Pancreas (tissue), 10 donors: ENCODE measurements at regions not wholly inside any gene's neighbourhood (a gene's known extent, or its start where the extent isn't known, plus 50 kb on each side); places are given as distances from the start of the nearest gene placed in this dataset.
A peak's percentile ranks its signal among the peaks of the same experiment; 100 is the strongest.
"Not testable (repeated sequence)": the region's sequence is repeated elsewhere in the genome, so short reads cannot be mapped to it uniquely, and the experiment has no call there.

ENCODE experiments used
- ATAC-seq, 4 donors: fragments of 200-7000 bp; cut with Tn5 transposase; one replicate each; pipeline versions ENCODE4 v1.8.0 to v1.9.1; 2020; ENCODE audit warnings: mild to moderate bottlenecking in 4 of 4, moderate library complexity in 4 of 4
- DNase-seq, 6 donors: peaks; one replicate each; pipeline ENCODE4 v3.0.0-alpha.2; 2020
- FAIRE-seq: peaks from 2 replicates; lab custom pipeline; 2012; peaks lifted over from hg19 to GRCh38; lab: Jason Lieb, UNC
- H3K27ac ChIP-seq, 4 donors: fragments of 200-600 bp; sonication (generic); 1 replicate in 3 of 4; 2 replicates in 1 of 4; pipeline versions ENCODE4 v1.5.0 to v1.8.0; 2020
- H3K27me3 ChIP-seq, 4 donors: fragments of 200-600 bp; one replicate each; pipeline ENCODE4 v1.8.0; 2021
- H3K36me3 ChIP-seq, 3 donors: fragments of 200-600 bp; sonication (generic) in 1 of 3; one replicate each; pipeline versions ENCODE4 v1.5.0 to v1.8.0; 2020 to 2021
- H3K4me1 ChIP-seq, 3 donors: fragments of 200-600 bp; one replicate each; pipeline ENCODE4 v1.8.0; 2021
- H3K4me3 ChIP-seq, 4 donors: fragments of 200-600 bp; sonication (generic) in 2 of 4; one replicate each; pipeline versions ENCODE4 v1.5.0 to v1.8.0; 2020 to 2021
- H3K9me3 ChIP-seq, 4 donors: fragments of 200-600 bp; one replicate each; pipeline ENCODE4 v1.8.0; 2021
- CTCF ChIP-seq, 4 donors: fragments of 200-600 bp; sonication (generic) in 3 of 4; IDR thresholded peaks; one replicate each; pipeline versions ENCODE4 v1.5.0 to v1.8.0; 2021; ENCODE audit warnings: antibody characterized with exemption in 4 of 4
- WGBS, 2 donors: extraction: QIAGEN DNeasy Blood & Tissue Kit; methylation state at CpG; one replicate each; pipeline ENCODE4 v1.1.7; 2013; 5-methylcytosine and 5-hydroxymethylcytosine counted together
- intact Hi-C, 3 donors: fragments of 100-400 bp; cut with DNase I; formaldehyde crosslinking; loops; one replicate each; pipeline versions ENCODE4 v1.11.1 to v1.14.2; 2022
- donor health status: healthy with polysubstance abuse.
- donor health status: DM: no; HTN: no; CAD: no; lungs with moderate emphysema.
- donor health status: DM: no; HTN: no; CAD: no.
- donor health status: control.
- donor health status: control.
- donor health status: Bipolar disorder and iron deficiency.
- donor health status: DM: yes; HTN: yes; CAD: no.
- donor health status: DM: no; HTN: no; CAD: no.
- donor health status: DM: no; HTN: no; CAD: no.
- donor health status: DM: yes; HTN: yes; CAD: no.

GRCh38 chr5:174559141-174559540 lies 165.2 kb upstream of the MSX2 start:
- TF ChIP-seq CTCF (IDR thresholded peaks at IDR 0.05) = no peak
- H3K4me1 ChIP-seq = no peaks in the 10 kb centered on the region
- intact Hi-C loops = no loop called here
- FAIRE-seq (no peak), DNase-seq (no peak), ATAC-seq (no peak)
- H3K9me3 ChIP-seq = no peaks in the 10 kb centered on the region
- H3K4me3 ChIP-seq = no peak overlapping the region
- H3K27me3 ChIP-seq = no peaks in the 10 kb centered on the region
- H3K36me3 ChIP-seq = no peaks in the 10 kb centered on the region
- no peak overlapping the region for H3K27ac ChIP-seq
- WGBS, 2 donors = 63 to 65% methylated on average over 3 of the region's 3 CpGs

GRCh38 chr5:174559566-174560090 lies 164.8 kb upstream of the MSX2 start:
- Histone ChIP-seq H3K4me1 (no peaks in the 10 kb centered on the region), H3K27me3 (no peaks in the 10 kb centered on the region), H3K27ac (no peak overlapping the region), H3K36me3 (no peaks in the 10 kb centered on the region), H3K9me3 (no peaks in the 10 kb centered on the region), H3K4me3 (no peak overlapping the region)
- DNase-seq (no peak), ATAC-seq (no peak), FAIRE-seq (no peak)
- TF ChIP-seq CTCF (IDR thresholded peaks at IDR 0.05) = no peak
- WGBS, 2 donors = 71 to 83% methylated on average over 5 of the region's 5 CpGs
- intact Hi-C loops = no loop called here

GRCh38 chr5:174560861-174561260 lies 163.5 kb upstream of the MSX2 start:
- Histone ChIP-seq H3K9me3 (no peaks in the 10 kb centered on the region), H3K36me3 (no peaks in the 10 kb centered on the region), H3K4me1 (no peaks in the 10 kb centered on the region), H3K27me3 (no peaks in the 10 kb centered on the region), H3K27ac (no peak overlapping the region), H3K4me3 (no peak overlapping the region)
- FAIRE-seq (no peak), DNase-seq (no peak), ATAC-seq (no peak)
- WGBS, 2 donors = 60 to 75% methylated on average over 3 of the region's 3 CpGs
- TF ChIP-seq CTCF (IDR thresholded peaks at IDR 0.05) = no peak
- intact Hi-C loops = no loop called here

GRCh38 chr5:174563040-174563439 lies 161.3 kb upstream of the MSX2 start:
- FAIRE-seq, H3K4me1 ChIP-seq, H3K9me3 ChIP-seq, H3K4me3 ChIP-seq, intact Hi-C loops, DNase-seq, H3K27me3 ChIP-seq, H3K27ac ChIP-seq, H3K36me3 ChIP-seq, ATAC-seq: not testable (repeated sequence)
- WGBS, 2 donors = 41 to 61% methylated on average over 6 of the region's 6 CpGs

- no peaks in the 10 kb centered on the region for H3K4me1 ChIP-seq
- no peak overlapping the region for H3K27ac ChIP-seq
- FAIRE-seq (no peak), ATAC-seq (peak in 2 of 4 donors; percentile 47 to 56), DNase-seq (no peak)
- intact Hi-C loops = no loop called here
- 36 to 39% methylated on average over 9 of the region's 9 CpGs for WGBS, 2 donors
- no peaks in the 10 kb centered on the region for H3K27me3 ChIP-seq
- no peak for TF ChIP-seq CTCF (IDR thresholded peaks at IDR 0.05)
- no peaks in the 10 kb centered on the region for H3K9me3 ChIP-seq
- no peaks in the 10 kb centered on the region for H3K36me3 ChIP-seq
- H3K4me3 ChIP-seq = no peak overlapping the region
These were observed 160.5 kb upstream of the MSX2 start for GRCh38 chr5:174563899-174564298.
